Upper lobe of left lung (tissue), 4 donors: ENCODE measurements at regions not wholly inside any gene's neighbourhood (a gene's known extent, or its start where the extent isn't known, plus 50 kb on each side); places are given as distances from the start of the nearest gene placed in this dataset.
"Not testable (repeated sequence)": the region's sequence is repeated elsewhere in the genome, so short reads cannot be mapped to it uniquely, and the experiment has no call there.

ENCODE experiments used
- EP300 ChIP-seq, 4 donors: sonication (generic); formaldehyde crosslinking; IDR thresholded peaks; one replicate each; pipeline ENCODE4 v1.5.1; 2017; ENCODE audit warnings: antibody characterized with exemption in 4 of 4, control low read depth in 2 of 4
- POLR2A ChIP-seq, 4 donors: fragments of 450-650 bp; IDR thresholded peaks; one replicate each; pipeline ENCODE4 v1.5.1; 2016 to 2017; ENCODE audit warnings: antibody characterized with exemption in 4 of 4, mild to moderate bottlenecking in 2 of 4
- TF ChIP-seq, protein P1 (sequence below), 6 experiments: fragments of 450-650 bp in 4 of 6; fragments of 200-600 bp in 2 of 6; sonication (generic) in 2 of 6; IDR thresholded peaks; one replicate each; pipeline ENCODE4 v1.5.1; 2016 to 2019; ENCODE audit warnings: antibody characterized with exemption in 6 of 6

DNA sequence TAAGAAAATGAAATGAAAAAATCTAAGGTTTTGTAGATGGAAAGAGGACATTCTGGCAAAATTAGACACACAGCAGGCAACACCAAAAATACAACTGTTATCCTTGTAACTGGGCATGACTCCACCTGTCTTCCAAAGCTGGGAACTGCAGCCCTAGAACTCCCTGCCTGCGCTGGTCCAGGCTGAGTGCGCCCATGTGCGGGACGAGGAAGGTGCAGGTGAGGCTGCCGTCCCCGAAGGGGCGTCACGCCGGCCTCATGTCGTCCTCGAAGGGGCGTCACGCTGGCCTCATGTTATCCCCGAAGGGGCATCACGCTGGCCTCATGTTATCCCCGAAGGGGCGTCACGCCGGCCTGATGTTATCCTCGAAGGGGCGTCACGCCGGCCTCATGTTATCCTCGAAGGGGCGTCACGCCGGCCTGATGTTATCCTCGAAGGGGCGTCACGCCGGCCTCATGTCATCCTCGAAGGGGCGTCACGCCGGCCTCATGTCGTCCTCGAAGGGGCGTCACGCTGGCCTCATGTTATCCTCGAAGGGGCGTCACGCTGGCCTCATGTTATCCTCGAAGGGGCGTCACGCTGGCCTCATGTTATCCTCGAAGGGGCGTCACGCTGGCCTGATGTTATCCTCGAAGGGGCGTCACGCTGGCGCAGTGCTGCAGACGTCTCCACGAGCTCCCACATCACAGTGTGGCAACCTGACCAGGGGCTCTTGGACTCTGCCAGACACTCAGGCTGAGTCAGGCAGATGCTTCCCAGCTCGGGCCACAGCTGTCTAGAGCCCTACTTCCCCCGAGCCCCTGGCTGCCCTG is 100.3 kb upstream of the SALL3 start:
- TF ChIP-seq, protein P1, sequence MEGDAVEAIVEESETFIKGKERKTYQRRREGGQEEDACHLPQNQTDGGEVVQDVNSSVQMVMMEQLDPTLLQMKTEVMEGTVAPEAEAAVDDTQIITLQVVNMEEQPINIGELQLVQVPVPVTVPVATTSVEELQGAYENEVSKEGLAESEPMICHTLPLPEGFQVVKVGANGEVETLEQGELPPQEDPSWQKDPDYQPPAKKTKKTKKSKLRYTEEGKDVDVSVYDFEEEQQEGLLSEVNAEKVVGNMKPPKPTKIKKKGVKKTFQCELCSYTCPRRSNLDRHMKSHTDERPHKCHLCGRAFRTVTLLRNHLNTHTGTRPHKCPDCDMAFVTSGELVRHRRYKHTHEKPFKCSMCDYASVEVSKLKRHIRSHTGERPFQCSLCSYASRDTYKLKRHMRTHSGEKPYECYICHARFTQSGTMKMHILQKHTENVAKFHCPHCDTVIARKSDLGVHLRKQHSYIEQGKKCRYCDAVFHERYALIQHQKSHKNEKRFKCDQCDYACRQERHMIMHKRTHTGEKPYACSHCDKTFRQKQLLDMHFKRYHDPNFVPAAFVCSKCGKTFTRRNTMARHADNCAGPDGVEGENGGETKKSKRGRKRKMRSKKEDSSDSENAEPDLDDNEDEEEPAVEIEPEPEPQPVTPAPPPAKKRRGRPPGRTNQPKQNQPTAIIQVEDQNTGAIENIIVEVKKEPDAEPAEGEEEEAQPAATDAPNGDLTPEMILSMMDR (IDR thresholded peaks at IDR 0.05) = peak in 5 of 6 experiments; percentile 17 to 43 (median 36)
- TF ChIP-seq EP300, POLR2A (IDR thresholded peaks at IDR 0.05): not testable (repeated sequence)
